Peyer's patch (tissue), 4 donors: ENCODE measurements at regions not wholly inside any gene's neighbourhood (a gene's known extent, or its start where the extent isn't known, plus 50 kb on each side); places are given as distances from the start of the nearest gene placed in this dataset.

ENCODE experiments used
- POLR2A ChIP-seq, 2 donors: fragments of 450-650 bp; IDR thresholded peaks; one replicate each; pipeline ENCODE4 v1.5.1; 2017; ENCODE audit warnings: antibody characterized with exemption in 2 of 2, mild to moderate bottlenecking in 2 of 2, moderate library complexity in 2 of 2
- TF ChIP-seq, protein P1 (sequence below), 6 experiments: fragments of 450-650 bp in 4 of 6; fragments of 200-600 bp in 2 of 6; sonication (generic) in 1 of 6; IDR thresholded peaks; one replicate each; pipeline ENCODE4 v1.5.1; 2017 to 2019; ENCODE audit warnings: antibody characterized with exemption in 6 of 6, mild to moderate bottlenecking in 3 of 6, moderate library complexity in 1 of 6

DNA sequence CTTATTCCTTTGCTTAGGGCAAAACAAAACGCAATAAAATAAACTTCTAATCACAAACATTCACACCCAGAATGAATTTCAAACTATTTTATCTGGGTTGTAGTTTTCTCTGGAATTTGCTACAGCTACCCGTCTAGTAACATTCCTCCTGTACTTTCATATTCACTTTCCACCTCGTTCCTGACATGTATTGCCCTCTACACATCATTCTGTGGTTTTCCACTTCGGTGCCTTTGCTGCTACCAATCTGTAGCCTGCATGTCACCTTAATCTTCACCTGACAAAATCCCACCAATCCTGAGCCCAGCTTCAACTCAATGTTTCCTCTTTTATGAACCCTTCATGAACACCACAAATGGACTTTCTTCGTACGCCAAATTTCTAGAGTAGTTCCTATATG, 694.1 kb upstream of the C9orf72 start:
- TF ChIP-seq, protein P1, sequence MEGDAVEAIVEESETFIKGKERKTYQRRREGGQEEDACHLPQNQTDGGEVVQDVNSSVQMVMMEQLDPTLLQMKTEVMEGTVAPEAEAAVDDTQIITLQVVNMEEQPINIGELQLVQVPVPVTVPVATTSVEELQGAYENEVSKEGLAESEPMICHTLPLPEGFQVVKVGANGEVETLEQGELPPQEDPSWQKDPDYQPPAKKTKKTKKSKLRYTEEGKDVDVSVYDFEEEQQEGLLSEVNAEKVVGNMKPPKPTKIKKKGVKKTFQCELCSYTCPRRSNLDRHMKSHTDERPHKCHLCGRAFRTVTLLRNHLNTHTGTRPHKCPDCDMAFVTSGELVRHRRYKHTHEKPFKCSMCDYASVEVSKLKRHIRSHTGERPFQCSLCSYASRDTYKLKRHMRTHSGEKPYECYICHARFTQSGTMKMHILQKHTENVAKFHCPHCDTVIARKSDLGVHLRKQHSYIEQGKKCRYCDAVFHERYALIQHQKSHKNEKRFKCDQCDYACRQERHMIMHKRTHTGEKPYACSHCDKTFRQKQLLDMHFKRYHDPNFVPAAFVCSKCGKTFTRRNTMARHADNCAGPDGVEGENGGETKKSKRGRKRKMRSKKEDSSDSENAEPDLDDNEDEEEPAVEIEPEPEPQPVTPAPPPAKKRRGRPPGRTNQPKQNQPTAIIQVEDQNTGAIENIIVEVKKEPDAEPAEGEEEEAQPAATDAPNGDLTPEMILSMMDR (IDR thresholded peaks at IDR 0.05) = no peak
- TF ChIP-seq POLR2A (IDR thresholded peaks at IDR 0.05) = no peak
